ENCODE measurements at regions not wholly inside any gene's neighbourhood (a gene's known extent, or its start where the extent isn't known, plus 50 kb on each side); places are given as distances from the start of the nearest gene placed in this dataset.

- TF ChIP-seq CTCF (IDR thresholded peaks at IDR 0.05), result no peak
- no peak overlapping the region for H3K4me3 Mint-ChIP-seq (ENCODE audit: unreplicated experiment)
- H3K27me3 Mint-ChIP-seq (ENCODE audit: low read depth), result peaks cover 13% of the 10 kb centered on the region
- H3K4me1 Mint-ChIP-seq (ENCODE audit: low read depth), result no peaks in the 10 kb centered on the region
- no peak for DNase-seq (ENCODE audit: low spot score)
- no peak overlapping the region for H3K27ac Mint-ChIP-seq (ENCODE audit: unreplicated experiment)
- H3K9me3 Mint-ChIP-seq (ENCODE audit: low read depth), result peaks cover 3% of the 10 kb centered on the region
- no peaks in the 10 kb centered on the region for H3K36me3 Mint-ChIP-seq (ENCODE audit: low read depth)
Observed at GRCh38 chr4:89511776-89512175, 204.2 kb upstream of the GPRIN3 start.

- Mint-ChIP-seq H3K4me3 (ENCODE audit: unreplicated experiment) (no peak overlapping the region), H3K27ac (ENCODE audit: unreplicated experiment) (no peak overlapping the region), H3K4me1 (ENCODE audit: low read depth) (no peaks in the 10 kb centered on the region), H3K9me3 (ENCODE audit: low read depth) (peaks cover 3% of the 10 kb centered on the region), H3K27me3 (ENCODE audit: low read depth) (peaks cover 10% of the 10 kb centered on the region), H3K36me3 (ENCODE audit: low read depth) (no peaks in the 10 kb centered on the region)
- no peak for DNase-seq (ENCODE audit: low spot score)
- TF ChIP-seq CTCF (IDR thresholded peaks at IDR 0.05), result no peak
Observed at GRCh38 chr4:89509708-89510281, 202.2 kb upstream of the GPRIN3 start.

- H3K27ac Mint-ChIP-seq (ENCODE audit: unreplicated experiment), result no peak overlapping the region
- peaks cover 3% of the 10 kb centered on the region for H3K9me3 Mint-ChIP-seq (ENCODE audit: low read depth)
- TF ChIP-seq CTCF (IDR thresholded peaks at IDR 0.05), result no peak
- no peaks in the 10 kb centered on the region for H3K36me3 Mint-ChIP-seq (ENCODE audit: low read depth)
- DNase-seq (ENCODE audit: low spot score), result no peak
- peaks cover 4% of the 10 kb centered on the region for H3K27me3 Mint-ChIP-seq (ENCODE audit: low read depth)
- no peak overlapping the region for H3K4me3 Mint-ChIP-seq (ENCODE audit: unreplicated experiment)
- H3K4me1 Mint-ChIP-seq (ENCODE audit: low read depth), result no peaks in the 10 kb centered on the region
Observed at GRCh38 chr4:89506866-89507491, 199.4 kb upstream of the GPRIN3 start.

- TF ChIP-seq CTCF (IDR thresholded peaks at IDR 0.05), result no peak
- Mint-ChIP-seq H3K27ac (ENCODE audit: unreplicated experiment) (no peak overlapping the region), H3K9me3 (ENCODE audit: low read depth) (no peaks in the 10 kb centered on the region), H3K27me3 (ENCODE audit: low read depth) (peaks cover 6% of the 10 kb centered on the region), H3K4me1 (ENCODE audit: low read depth) (no peaks in the 10 kb centered on the region), H3K4me3 (ENCODE audit: unreplicated experiment) (no peak overlapping the region), H3K36me3 (ENCODE audit: low read depth) (no peaks in the 10 kb centered on the region)
- no peak for DNase-seq (ENCODE audit: low spot score)
Observed at GRCh38 chr4:89502581-89502980, 195.0 kb upstream of the GPRIN3 start.

GRCh38 chr4:89497517-89498308 lies 190.1 kb upstream of the GPRIN3 start:
- peaks cover 6% of the 10 kb centered on the region for H3K27me3 Mint-ChIP-seq (ENCODE audit: low read depth)
- DNase-seq (ENCODE audit: low spot score), result no peak
- no peaks in the 10 kb centered on the region for H3K36me3 Mint-ChIP-seq (ENCODE audit: low read depth)
- no peak overlapping the region for H3K27ac Mint-ChIP-seq (ENCODE audit: unreplicated experiment)
- TF ChIP-seq CTCF (IDR thresholded peaks at IDR 0.05), result no peak
- peaks cover 8% of the 10 kb centered on the region for H3K4me1 Mint-ChIP-seq (ENCODE audit: low read depth)
- H3K4me3 Mint-ChIP-seq (ENCODE audit: unreplicated experiment), result no peak overlapping the region
- H3K9me3 Mint-ChIP-seq (ENCODE audit: low read depth), result no peaks in the 10 kb centered on the region
